Left colon (tissue), 2 donors: ENCODE measurements at regions not wholly inside any gene's neighbourhood (a gene's known extent, or its start where the extent isn't known, plus 50 kb on each side); places are given as distances from the start of the nearest gene placed in this dataset.

Source experiments
- ATAC-seq: fragments of 200-7000 bp; cut with Tn5 transposase; one replicate; pipeline ENCODE4 v1.9.1; 2020; ENCODE audit warnings: mild to moderate bottlenecking, moderate library complexity
- DNase-seq, 2 donors: peaks; one replicate each; pipeline ENCODE4 v3.0.0-alpha.2; 2020
- intact Hi-C, 2 donors: fragments of 100-400 bp; cut with DNase I in 1 of 2; cut with micrococcal nuclease in 1 of 2; formaldehyde crosslinking; loops; one replicate each; pipeline versions ENCODE4 v1.11.2 to v1.14.0; 2022; cut with DNase I, micrococcal nuclease
- donor health status: DM: no; HTN: no; CAD: no.
- donor health status: DM: yes; HTN: yes; CAD: no.

DNA sequence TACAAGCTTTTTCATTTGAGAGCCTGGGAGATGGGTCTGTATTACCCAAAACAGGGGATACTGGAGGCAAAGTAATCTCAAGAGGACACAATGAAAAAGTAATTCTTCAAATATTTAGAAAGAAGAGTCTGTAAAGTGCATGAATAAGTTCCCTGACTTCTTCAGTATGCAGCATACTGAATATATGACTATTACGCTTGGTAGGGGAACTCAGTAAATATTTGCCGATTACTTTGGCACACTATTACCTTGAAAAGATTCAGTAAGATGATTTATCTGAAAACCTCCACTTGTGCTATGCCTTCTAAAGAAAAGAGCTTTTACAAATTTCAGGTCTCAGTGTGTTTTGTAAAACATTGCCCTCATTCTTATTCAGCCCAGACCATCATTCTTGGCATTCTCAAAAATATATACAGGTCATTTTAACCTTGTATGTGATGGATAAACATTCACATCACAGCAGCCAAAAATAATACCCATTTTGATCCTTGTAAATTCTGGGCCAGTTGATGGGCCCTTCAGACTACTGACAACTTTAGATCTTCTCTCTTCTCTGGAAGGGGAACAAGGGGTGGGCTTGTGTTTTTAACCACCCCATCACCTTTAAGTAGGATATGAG is 125.9 kb downstream of the EDN1 start:
- no peak for DNase-seq
- no peak for ATAC-seq
- intact Hi-C loops: no loop called here

GRCh38 chr6:12417191-12417590 is 127.0 kb downstream of the EDN1 start:
- ATAC-seq: no peak
- intact Hi-C loops: no loop called here
- no peak for DNase-seq

DNA sequence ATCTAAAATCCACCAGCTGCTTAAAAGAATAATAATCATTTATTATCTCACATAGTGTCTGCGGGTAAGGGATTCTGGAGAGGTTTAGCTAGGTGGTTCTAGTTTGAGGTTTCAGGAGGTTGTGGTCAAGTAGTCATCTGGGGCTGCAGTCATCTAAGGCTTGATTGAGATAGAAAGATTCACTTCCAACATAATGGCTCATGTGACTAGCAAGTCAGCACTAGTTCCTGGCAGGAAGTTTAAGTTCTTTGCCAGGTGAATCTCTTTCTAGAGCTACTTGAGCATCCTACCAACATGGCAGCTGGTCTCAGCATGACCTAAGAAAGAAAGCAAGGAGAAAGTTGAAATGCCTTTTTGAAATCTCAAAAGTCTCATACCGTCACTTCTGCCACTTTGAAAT is 128.8 kb downstream of the EDN1 start:
- ATAC-seq: no peak
- DNase-seq: no peak
- intact Hi-C loops: no loop called here

DNA sequence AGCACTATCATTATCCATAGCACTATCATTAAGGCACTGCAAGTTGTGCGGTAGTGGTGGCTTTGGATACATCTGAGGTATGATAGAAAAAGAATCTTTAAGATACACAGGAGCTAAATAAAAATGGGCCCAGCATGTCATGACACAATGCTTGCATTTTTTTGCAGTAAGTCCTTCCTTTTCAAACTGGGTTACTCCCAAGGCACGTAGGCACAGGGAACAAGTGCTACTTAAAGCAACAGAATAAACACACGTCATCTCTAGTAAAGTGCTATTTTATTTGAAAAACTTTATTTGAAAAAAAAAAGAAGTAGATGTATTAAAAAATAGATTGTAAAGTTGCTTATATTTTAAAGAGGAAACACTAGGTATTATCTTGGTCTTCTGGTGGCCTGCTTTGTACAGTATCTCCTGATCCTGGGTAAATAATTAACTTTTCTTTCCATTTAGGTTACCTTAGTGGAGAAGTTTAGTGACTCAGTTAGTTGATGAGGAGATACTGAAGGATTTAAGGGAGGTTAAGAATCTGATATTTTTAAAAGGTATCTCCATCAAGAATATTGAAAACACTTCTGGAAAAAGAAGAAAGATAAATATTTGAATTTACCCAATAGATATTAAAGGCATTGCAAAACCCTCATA is 129.6 kb downstream of the EDN1 start:
- no peak for DNase-seq
- peak; percentile 81 for ATAC-seq
- intact Hi-C loops: no loop called here

- ATAC-seq (no peak), DNase-seq (no peak)
- intact Hi-C loops: no loop called here
These were observed 130.5 kb downstream of the EDN1 start for GRCh38 chr6:12420626-12421025.

- no peak for ATAC-seq
- DNase-seq: no peak
- intact Hi-C loops: no loop called here
These were observed 131.4 kb downstream of the EDN1 start for GRCh38 chr6:12421596-12421995.

- intact Hi-C loops: no loop called here
- ATAC-seq (no peak), DNase-seq (no peak)
These were observed 132.7 kb downstream of the EDN1 start for GRCh38 chr6:12422848-12423247.

- ATAC-seq: no peak
- intact Hi-C loops: no loop called here
- no peak for DNase-seq
These were observed 133.7 kb downstream of the EDN1 start for GRCh38 chr6:12423832-12424231.

DNA sequence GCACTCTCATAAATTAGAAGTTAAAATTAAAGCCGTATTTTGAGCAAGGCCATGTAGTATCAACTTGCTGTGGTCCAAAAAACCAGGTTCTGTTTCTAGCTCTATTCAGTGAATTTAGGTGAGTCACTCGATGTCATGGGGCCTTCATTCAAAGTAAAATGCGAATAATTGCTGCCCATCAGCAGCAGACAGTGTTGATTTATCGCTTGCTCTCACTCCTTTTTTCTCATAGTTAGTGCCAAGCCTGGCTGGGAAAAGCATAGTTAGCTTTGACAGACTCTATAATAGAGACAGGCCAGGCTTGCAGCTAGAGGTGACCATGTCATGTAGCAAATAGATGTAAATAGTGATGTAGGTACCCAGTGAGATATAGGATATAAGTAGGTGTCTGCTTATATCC is 136.0 kb downstream of the EDN1 start:
- intact Hi-C loops: no loop called here
- DNase-seq (no peak), ATAC-seq (no peak)

DNA sequence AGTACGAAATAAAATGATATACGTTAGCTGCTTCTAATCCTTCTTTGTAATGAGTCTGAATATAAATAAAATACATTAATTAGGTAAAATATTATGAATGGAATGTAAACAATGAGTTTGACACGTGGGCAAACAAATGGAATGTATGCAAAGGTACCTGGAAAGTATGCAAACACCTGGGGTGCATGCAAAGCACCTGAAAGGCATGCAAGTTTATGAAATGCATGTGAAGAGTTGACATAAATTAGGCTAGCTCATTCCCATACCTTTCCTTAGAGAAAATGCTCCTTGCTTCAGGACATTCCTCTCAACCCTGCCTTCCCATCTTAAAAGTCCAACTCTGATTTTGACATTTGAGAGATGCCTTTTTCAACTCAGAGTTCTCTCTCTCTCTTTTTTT is 140.9 kb downstream of the EDN1 start:
- intact Hi-C loops: no loop called here
- no peak for DNase-seq
- ATAC-seq: no peak

GRCh38 chr6:12436224-12436623 is 146.1 kb downstream of the EDN1 start:
- intact Hi-C loops: no loop called here
- DNase-seq (no peak), ATAC-seq (no peak)

DNA sequence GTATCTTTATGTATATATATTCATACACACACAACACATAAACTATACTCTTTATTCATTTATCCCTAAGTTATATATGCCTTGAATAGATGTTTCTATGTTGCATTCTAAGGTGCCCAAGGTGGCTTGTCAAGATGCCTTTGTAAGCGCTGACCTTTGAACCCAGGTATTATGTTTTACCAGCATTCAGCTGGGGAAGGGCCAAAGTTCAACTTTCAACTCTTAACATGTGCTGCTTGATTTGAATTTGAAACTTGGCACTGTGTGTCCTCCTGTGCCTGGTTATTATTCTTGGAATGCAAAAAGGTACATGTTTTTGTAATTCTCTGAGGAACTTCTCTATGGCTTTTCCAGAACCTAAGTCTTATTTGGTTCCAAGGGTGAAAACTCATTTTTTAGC is 146.5 kb downstream of the EDN1 start:
- DNase-seq (no peak), ATAC-seq (peak; percentile 86)
- intact Hi-C loops: no loop called here

- DNase-seq: no peak
- intact Hi-C loops: no loop called here
These were observed 149.1 kb downstream of the EDN1 start for GRCh38 chr6:12439296-12439695.

GRCh38 chr6:12440981-12441380 is 150.8 kb downstream of the EDN1 start:
- intact Hi-C loops: no loop called here
- ATAC-seq: no peak
- DNase-seq: no peak

More at GRCh38 chr6:12439296-12439695, 149.1 kb downstream of the EDN1 start:
- ATAC-seq: no peak

DNA sequence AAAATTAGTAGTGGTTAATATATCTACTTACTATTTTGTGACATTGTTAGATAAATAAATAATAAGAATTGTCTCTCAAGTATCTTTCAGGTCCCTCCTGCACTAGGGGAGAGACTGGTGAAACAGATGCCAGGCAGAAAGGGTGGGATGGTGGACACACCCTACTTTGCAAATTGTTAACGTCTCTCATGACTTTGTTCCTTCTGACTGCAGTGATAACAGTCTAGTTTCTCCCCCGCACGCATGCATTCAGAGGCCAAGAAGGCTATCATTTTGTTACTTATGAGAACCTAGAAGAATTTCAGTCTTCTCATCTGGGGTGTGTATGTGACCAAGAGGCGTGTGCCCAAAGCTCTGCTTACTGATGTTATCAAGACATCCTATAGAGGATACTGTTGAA is 152.3 kb downstream of the EDN1 start:
- ATAC-seq (peak; percentile 40), DNase-seq (no peak)
- intact Hi-C loops: no loop called here

- intact Hi-C loops: no loop called here
- ATAC-seq: no peak
- no peak for DNase-seq
These were observed 156.2 kb downstream of the EDN1 start for GRCh38 chr6:12446394-12446793.

DNA sequence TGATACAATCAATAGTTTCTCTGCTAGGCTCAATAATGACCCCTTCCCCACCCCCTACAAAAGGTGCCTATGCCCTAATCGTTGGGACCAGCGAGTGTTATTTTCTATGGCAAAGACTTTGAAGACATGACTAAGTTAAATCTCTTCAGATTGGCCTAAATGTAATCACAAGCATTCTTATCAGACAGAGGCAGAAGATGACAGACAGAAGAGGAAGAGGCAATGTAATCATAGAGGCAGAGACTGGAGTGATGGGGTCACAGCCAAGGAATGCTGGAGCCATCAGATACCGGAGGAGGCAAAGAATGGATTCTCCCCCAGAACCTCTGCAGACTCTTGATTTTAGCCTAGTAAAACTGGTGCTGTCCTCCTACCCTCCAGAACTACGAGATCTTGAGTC is 159.3 kb downstream of the EDN1 start:
- intact Hi-C loops: no loop called here
- no peak for DNase-seq
- ATAC-seq: no peak

GRCh38 chr6:12450467-12450866 is 160.3 kb downstream of the EDN1 start:
- DNase-seq (no peak), ATAC-seq (no peak)
- intact Hi-C loops: no loop called here

- ATAC-seq (no peak), DNase-seq (no peak)
- intact Hi-C loops: no loop called here
These were observed 166.2 kb downstream of the EDN1 start for GRCh38 chr6:12456343-12456742.

GRCh38 chr6:12457094-12457493 is 166.9 kb downstream of the EDN1 start:
- DNase-seq (no peak), ATAC-seq (no peak)
- intact Hi-C loops: no loop called here

- intact Hi-C loops: no loop called here
- ATAC-seq: no peak
- DNase-seq: no peak
These were observed 168.4 kb downstream of the EDN1 start for GRCh38 chr6:12458558-12458957.
